NCI-H510A treated with DMSO at 0.1 percent for 48 hours (cell line): ENCODE measurements at regions not wholly inside any gene's neighbourhood (a gene's known extent, or its start where the extent isn't known, plus 50 kb on each side); places are given as distances from the start of the nearest gene placed in this dataset.

Experiments
- DNase-seq: peaks from one replicate; lab custom pipeline; 2025; lab: John Stamatoyannopoulos, UW

- DNase-seq: no peak
Measured at GRCh38 chr10:83037653-83038052, 1101.7 kb upstream of the GHITM start.

DNA sequence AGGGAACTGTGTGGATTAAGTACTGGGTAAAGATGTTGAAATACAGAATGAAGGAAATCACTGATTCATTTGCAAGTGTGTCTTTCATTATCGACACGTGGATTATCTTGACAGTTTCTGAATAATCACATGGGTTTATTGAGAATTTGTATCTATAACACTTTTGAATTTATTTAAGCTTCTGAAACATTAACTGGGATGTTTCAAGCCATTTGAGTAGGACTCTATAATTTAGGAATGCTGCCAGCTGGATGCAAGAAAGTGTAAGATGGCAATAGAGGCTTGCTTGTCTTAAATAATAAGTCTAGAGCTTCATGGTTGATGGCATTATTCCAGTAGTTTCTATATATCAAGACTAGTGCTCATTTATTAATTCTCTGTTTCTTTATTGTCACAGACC is 1100.7 kb upstream of the GHITM start:
- no peak for DNase-seq

GRCh38 chr10:83045731-83046130 is 1093.6 kb upstream of the GHITM start:
- no peak for DNase-seq

DNA sequence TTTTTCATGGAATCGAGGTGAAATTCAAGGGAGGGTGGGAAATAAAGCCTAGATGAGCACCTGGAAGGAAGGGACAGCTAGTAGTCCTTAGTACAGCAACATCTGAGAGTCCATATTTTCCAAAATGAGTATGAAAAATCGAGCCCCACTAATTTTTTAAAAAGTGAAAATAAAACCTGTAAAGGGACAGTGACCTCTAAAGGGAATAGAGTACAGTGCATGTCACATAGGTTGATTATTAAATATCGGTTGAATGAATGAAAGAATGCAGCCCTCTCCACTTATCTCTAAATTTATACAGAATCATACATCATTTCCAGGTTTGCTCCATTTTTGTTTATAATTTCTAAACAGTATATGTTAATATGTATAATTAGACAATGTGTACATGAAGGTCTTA is 1088.5 kb upstream of the GHITM start:
- DNase-seq: no peak

DNA sequence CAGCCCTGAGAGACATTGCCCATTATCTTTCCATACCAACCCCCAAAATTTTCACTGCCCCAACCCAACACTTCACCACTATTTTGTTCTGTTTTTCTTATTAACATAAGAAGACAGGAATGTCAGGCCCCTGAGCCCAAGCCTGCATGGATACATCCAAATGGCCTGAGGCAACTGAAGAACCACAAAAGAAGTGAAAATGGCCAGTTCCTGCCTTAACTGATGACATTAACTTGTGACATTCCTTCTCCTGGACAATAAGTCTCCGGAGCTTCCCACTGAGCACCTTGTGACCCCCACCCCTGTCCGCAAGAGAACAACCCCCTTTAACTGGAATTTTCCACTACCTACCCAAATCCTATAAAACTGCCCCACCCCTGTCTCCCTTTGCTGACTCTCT is 1076.4 kb upstream of the GHITM start:
- DNase-seq: no peak

GRCh38 chr10:83073472-83073871 is 1065.8 kb upstream of the GHITM start:
- peak; percentile 14 for DNase-seq

DNA sequence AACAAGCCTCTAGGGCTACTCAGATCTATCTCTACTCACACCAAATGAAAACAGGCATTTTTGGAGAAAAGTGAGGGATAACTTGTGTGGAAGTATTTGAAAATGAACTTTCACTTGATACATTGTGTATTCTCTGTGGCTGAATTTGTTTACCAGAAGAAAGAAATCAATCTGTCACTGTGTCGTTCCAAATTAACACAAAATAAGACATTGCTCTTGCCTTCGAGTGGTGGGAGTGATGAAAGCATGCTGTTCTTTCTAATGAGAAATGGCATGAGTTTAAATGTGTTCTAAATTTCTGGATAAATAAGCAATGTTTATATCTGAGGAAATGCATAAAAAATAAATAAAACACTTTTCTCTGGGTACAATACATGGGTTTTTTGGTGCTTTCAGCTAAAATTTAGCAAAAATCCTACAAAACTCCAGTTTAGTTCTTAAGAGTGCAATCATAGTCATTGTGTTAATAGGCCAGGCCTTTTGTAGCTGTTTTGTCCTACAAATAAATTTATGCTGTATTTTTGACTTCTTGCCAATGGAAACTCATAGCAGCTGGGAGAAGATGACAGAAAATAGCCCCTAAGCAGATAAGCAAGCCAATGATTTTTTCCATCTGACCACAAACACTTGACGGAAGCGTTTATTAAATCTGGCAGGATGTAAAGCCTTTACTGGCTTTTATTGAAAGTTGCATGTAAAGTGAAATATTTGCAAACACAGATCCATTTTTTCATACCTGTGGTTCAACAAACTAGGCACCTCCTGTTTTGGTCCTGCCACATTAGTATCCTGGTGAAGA is 1064.1 kb upstream of the GHITM start:
- DNase-seq: no peak

- no peak for DNase-seq
Measured at GRCh38 chr10:83075815-83076355, 1063.4 kb upstream of the GHITM start.

- DNase-seq: no peak
Measured at GRCh38 chr10:83076443-83076842, 1062.9 kb upstream of the GHITM start.

GRCh38 chr10:83078160-83078559 is 1061.1 kb upstream of the GHITM start:
- no peak for DNase-seq

GRCh38 chr10:83078645-83079044 is 1060.7 kb upstream of the GHITM start:
- DNase-seq: no peak

- DNase-seq: no peak
Measured at GRCh38 chr10:83083831-83084230, 1055.5 kb upstream of the GHITM start.

DNA sequence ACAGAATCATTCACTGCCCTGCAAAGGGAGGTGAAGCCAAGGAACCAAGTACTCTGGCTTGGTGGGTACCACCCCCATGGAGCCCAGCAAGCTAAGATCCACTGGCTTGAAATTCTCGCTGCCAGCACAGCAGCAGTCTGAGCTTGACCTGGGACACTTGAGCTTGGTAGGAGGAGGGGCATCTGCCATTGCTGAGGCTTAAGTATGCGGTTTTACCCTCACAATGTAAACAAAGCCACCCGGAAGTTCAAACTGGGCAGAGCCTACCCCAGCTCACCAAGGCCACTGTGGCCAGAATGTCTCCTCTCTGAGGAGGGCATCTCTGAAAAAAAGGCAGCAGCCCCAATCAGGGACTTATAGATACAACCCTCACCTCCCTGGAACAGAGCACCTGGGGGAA is 1050.0 kb upstream of the GHITM start:
- peak; percentile 32 for DNase-seq

DNA sequence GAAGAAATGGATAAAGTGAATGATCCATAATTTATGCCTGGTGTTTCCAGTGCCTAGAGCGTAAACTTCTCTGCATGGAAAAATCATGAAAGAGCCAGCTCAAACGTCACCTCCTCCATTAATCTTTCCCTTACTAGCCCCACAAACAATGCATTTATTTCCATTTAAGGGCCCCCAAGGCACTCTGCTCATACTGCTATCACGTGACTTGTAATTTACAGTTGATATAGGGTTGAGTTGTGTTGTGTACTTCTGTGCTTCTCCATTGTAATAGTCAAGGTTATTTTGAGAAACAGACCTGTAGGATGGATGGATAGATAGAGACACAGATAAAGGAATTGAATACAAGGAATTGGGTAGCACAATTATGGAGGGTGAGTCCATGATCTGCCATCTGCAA is 1034.7 kb upstream of the GHITM start:
- no peak for DNase-seq

DNA sequence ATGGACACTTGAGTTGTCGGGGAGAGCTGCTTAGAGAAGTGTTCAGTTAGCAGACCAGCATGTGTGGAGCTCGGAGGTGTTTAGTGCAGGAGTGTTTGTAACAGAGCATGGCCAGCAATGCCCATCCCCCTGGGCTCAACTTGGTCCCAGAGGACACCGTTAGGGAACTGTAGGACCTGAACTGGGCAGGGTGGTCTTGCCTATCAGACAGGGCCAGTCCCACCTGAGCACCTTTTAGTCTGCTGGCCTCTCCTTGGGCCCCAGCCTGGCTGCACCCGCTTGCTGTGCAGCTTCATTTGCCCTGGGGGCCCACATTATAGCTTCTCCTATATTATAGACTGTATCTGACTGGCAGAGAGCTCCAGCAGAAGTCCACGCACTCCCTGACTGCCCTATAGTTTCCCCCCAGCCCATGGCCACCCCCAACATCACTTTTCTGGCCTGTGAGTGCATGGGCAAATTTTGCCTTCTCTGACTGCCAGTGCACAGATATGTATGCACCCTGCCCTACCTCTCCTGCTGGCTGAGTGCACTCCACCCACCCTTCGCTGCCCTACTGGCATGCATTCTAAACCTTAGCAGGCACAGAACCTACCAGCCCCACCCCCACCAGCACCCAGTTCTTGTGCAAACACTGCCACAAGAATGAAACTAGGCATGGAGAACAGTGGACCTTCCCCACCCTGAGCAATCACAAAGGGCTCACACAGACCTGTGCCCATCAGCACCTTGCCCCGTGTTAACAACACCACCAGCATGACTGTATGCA is 1030.6 kb upstream of the GHITM start:
- no peak for DNase-seq

GRCh38 chr10:83119346-83119745 is 1020.0 kb upstream of the GHITM start:
- no peak for DNase-seq

DNA sequence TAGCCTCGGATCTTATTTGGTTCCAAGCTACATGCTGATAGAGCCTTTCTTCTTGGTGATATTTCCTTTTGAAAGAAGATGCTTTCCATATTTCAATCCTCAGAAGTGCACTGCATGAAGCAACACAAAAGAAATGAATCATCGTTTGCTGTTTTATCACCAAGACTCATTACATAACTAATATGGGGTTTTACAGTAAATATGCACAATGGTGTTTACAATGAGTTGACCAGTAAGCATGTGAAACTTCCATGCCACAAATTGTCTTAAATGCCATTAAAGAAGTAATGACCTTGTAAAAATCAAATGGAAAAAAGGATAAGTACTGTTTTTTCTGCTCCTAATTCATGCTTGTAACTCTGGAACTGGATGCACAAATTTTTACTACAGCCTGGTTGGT is 1017.0 kb upstream of the GHITM start:
- no peak for DNase-seq

DNA sequence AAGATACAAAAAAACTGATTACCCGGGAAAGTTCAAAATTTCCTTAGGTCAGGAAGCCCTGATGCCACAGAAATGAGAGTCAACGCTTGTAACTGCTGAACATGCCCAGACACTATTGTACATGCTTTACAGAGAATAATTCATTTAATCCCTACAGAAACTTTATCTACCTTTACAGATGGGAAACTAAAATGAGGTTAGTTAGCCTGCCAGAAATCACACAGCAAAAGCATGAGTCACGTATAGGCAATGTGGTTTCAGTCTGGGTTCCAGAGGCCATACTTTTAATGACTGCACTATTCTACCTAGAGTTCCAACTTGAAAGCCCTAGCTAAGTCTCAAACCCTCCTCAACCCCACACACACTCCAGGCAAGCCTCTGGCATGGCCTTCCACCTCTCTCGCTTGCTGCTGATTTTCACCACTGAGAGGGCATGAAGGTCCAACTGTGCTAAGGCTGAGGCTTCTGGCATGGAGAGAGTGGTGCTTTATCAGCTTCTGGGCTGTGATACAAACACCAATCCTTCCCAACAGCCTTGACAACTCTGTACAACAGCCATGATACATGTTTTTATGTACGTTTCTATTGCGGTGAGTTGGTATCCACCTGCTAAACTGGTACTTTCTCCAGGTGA is 1011.2 kb upstream of the GHITM start:
- no peak for DNase-seq

- no peak for DNase-seq
Measured at GRCh38 chr10:83140811-83141210, 998.5 kb upstream of the GHITM start.

DNA sequence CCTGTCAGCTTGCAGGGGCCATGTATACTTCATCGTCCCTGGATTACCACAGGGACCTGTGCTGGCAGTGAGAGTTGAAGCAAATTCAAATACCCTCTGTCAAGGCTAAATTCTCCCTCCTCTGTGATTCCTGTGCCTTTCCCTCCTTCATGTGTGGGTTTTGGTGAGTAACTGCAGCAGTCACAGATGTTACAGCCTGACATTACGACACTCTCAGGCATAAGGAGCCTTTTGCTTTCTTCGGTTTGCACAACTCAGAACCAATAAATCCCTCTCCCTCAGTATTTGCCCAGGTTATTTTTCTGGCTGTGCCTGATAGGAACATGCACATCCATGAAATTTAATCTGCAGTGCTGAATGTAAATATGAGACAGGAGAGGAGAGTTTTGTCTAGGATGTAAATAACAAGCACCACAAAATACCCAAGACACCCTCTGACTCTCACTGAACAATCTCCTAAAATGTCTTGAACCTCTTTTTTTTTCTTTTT is 997.2 kb upstream of the GHITM start:
- no peak for DNase-seq

- DNase-seq: no peak
Measured at GRCh38 chr10:83144461-83144860, 994.8 kb upstream of the GHITM start.

GRCh38 chr10:83153714-83154113 is 985.6 kb upstream of the GHITM start:
- no peak for DNase-seq

DNA sequence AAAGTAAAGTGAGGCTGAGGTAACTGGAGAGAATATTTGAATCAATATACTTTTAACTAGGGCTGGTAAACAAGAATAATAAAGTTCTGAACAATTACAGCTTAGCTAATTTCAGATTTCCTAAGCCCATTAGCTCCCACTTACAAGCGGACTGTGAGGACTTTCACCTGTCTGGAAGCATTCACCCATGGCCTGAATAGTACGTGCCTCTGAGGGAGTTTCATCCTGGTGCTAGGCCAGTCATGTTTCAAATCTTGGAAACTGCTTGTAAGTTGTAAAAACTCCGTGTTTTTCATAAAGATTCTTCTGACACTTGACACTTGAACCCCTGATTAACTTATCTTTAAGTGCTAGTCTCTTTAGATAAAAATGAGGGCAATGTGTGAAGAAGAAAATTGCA is 975.2 kb upstream of the GHITM start:
- no peak for DNase-seq
